Thoracic aorta (tissue), 2 donors: ENCODE measurements at regions not wholly inside any gene's neighbourhood (a gene's known extent, or its start where the extent isn't known, plus 50 kb on each side); places are given as distances from the start of the nearest gene placed in this dataset.

Experiments
- ATAC-seq: fragments of 150-250 bp; one replicate; pipeline ENCODE4 v1.8.0; 2017; ENCODE audit warnings: low read depth; ENCODE audit not compliant: insufficient number of reproducible peaks, low FRiP score
- DNase-seq: peaks from one replicate; pipeline ENCODE4 v3.0.0-alpha.2; 2020; ENCODE audit warnings: low spot score
- H3K27ac ChIP-seq, 2 donors: fragments of 200-600 bp; sonication (generic); 1 replicate in 1 of 2; 2 replicates in 1 of 2; pipeline ENCODE4 v1.5.1; 2016; ENCODE audit warnings: mild to moderate bottlenecking in 2 of 2, moderate library complexity in 2 of 2
- H3K27me3 ChIP-seq: fragments of 200-600 bp; sonication (generic); replicated peaks from 2 replicates; pipeline ENCODE4 v1.6.0; 2016; ENCODE audit warnings: mild to moderate bottlenecking; ENCODE audit not compliant: insufficient read depth
- H3K36me3 ChIP-seq: fragments of 200-600 bp; sonication (generic); one replicate; pipeline ENCODE4 v1.5.1; 2016
- H3K4me1 ChIP-seq, 2 donors: fragments of 200-600 bp; sonication (generic); 1 replicate in 1 of 2; 2 replicates in 1 of 2; pipeline versions ENCODE4 v1.5.1 to v1.6.0; 2016; ENCODE audit warnings: low read depth in 2 of 2, mild to moderate bottlenecking in 1 of 2; ENCODE audit not compliant: control insufficient read depth in 1 of 2
- H3K4me3 ChIP-seq: fragments of 200-600 bp; sonication (generic); 2 replicates; pipeline ENCODE4 v1.5.1; 2016; ENCODE audit warnings: mild to moderate bottlenecking
- H3K9me3 ChIP-seq: fragments of 200-600 bp; sonication (generic); 2 replicates; pipeline ENCODE4 v1.5.1; 2016
- CTCF ChIP-seq: fragments of 200-600 bp; sonication (generic); IDR thresholded peaks from one replicate; pipeline ENCODE4 v1.5.1; 2019; ENCODE audit warnings: antibody characterized with exemption

GRCh38 chr10:20406281-20407104 lies 490.6 kb downstream of the NEBL start:
- H3K9me3 ChIP-seq: no peaks in the 10 kb centered on the region
- TF ChIP-seq CTCF: no peak
- H3K27ac ChIP-seq: no peak overlapping the region
- peaks cover 0 to 9% of the 10 kb centered on the region in 2 donors for H3K4me1 ChIP-seq
- DNase-seq (no peak), ATAC-seq (no peak)
- H3K4me3 ChIP-seq: no peak overlapping the region
- no peaks in the 10 kb centered on the region for H3K36me3 ChIP-seq
- H3K27me3 ChIP-seq: no peaks in the 10 kb centered on the region

GRCh38 chr10:20405761-20406160 lies 491.4 kb downstream of the NEBL start:
- Histone ChIP-seq H3K27me3 (no peaks in the 10 kb centered on the region), H3K4me1 (peaks cover 0 to 9% of the 10 kb centered on the region in 2 donors), H3K4me3 (no peak overlapping the region), H3K36me3 (no peaks in the 10 kb centered on the region), H3K9me3 (no peaks in the 10 kb centered on the region), H3K27ac (no peak overlapping the region)
- TF ChIP-seq CTCF: no peak
- DNase-seq (no peak), ATAC-seq (no peak)

GRCh38 chr10:20405050-20405449 lies 492.1 kb downstream of the NEBL start:
- no peak for TF ChIP-seq CTCF
- H3K27ac ChIP-seq: no peak overlapping the region
- no peaks in the 10 kb centered on the region for H3K36me3 ChIP-seq
- ATAC-seq (no peak), DNase-seq (no peak)
- H3K4me3 ChIP-seq: no peak overlapping the region
- H3K4me1 ChIP-seq: peaks cover 0 to 14% of the 10 kb centered on the region in 2 donors
- H3K9me3 ChIP-seq: no peaks in the 10 kb centered on the region
- H3K27me3 ChIP-seq: no peaks in the 10 kb centered on the region

- Histone ChIP-seq H3K36me3 (no peaks in the 10 kb centered on the region), H3K9me3 (no peaks in the 10 kb centered on the region), H3K4me1 (peaks cover 0 to 4% of the 10 kb centered on the region in 2 donors), H3K27ac (no peak overlapping the region), H3K4me3 (no peak overlapping the region), H3K27me3 (no peaks in the 10 kb centered on the region)
- DNase-seq (no peak), ATAC-seq (no peak)
- TF ChIP-seq CTCF: no peak
Observed at GRCh38 chr10:20399772-20400171, 497.3 kb downstream of the NEBL start.

- H3K9me3 ChIP-seq: no peaks in the 10 kb centered on the region
- TF ChIP-seq CTCF: no peak
Observed at GRCh38 chr10:20396701-20397100, 500.4 kb downstream of the NEBL start.

More at GRCh38 chr10:20396701-20397100, 500.4 kb downstream of the NEBL start:
- Histone ChIP-seq H3K27me3 (no peaks in the 10 kb centered on the region), H3K4me1 (peaks cover 0 to 4% of the 10 kb centered on the region in 2 donors), H3K27ac (no peak overlapping the region), H3K36me3 (no peaks in the 10 kb centered on the region), H3K4me3 (no peak overlapping the region)
- ATAC-seq: no peak
- no peak for DNase-seq
